NCI-H1694 (cell line): ENCODE measurements at regions not wholly inside any gene's neighbourhood (a gene's known extent, or its start where the extent isn't known, plus 50 kb on each side); places are given as distances from the start of the nearest gene placed in this dataset.

Experiments used
- DNase-seq: peaks from one replicate; lab custom pipeline; 2025; lab: John Stamatoyannopoulos, UW

GRCh38 chr6:48912503-48912902 lies 550.5 kb downstream of the MMUT start:
- no peak for DNase-seq

DNA sequence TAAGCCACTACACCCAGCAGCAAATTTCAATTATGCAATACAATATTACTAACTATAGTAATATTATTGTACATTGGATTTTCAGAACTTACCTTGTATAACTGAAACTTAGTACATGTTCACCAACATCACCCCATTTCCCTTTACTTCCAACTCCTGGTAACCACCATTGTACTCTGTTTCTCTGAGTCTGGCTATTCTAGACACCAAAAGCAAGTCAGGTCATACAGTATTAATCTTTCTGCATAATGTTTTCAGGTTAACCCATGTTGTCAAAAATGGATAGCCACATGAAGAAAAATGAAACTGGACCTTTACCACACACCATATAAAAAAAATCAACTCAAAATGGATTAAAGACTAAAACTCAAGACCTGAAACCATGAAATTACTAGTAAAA lies 558.2 kb downstream of the MMUT start:
- DNase-seq, result no peak

DNA sequence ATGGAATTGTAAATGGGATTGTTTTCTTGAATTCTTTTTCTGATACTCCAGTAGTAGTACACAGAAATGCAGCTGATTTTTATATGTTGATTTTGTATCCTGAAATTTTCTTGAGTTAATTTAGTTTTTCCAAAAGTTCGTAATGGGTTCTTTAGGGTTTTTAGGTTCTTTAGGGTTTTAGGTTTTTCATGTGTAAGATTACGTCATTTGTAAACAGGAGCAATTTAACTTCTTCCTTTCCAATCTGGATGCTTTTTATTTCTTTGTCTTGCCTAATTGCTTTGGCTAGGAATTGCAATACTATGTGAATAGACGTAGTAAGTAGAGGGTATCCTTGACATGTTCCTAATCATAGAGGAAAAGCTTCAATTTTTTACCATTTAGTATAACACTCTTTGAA lies 568.6 kb downstream of the MMUT start:
- no peak for DNase-seq

DNA sequence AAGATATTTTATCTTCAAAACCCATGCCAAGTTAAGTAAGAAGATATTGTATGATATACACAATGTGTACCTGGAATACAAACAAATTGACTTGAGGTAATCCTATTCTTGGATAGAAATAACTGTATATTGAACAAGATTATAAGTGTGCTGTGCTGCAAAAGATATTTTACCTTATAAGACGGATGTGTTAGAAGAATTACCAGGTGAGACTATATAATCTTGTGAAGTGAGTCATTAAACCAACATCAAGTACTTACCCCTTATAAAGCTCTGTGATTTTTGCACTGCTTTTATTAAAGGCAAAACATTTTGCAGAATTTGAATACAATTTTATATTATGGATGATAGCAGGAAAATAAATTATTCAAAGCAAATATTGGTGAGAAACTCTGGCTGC lies 570.0 kb downstream of the MMUT start:
- no peak for DNase-seq

DNA sequence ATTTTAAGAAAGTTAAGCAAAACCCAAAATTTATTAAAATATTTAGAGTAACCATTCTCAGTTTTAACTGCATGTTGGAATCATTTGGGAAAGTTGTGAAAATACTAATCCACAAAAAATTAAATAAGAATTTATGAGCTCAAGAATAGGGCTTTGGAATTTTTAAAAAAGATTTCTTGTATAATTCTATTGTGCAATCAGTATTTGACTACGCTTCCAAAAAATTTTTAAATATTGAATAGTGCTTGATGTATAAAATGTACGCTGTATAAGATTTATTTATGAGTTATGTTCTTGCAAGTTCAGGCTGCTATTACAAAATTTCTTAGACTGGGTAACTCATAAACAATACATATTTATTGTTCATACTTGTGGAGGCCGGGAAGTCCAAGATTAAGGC lies 571.7 kb downstream of the MMUT start:
- DNase-seq, result no peak

GRCh38 chr6:48889429-48889828 lies 573.6 kb downstream of the MMUT start:
- DNase-seq, result no peak

- DNase-seq, result no peak
Observed at GRCh38 chr6:48883116-48883515, 579.9 kb downstream of the MMUT start.

- no peak for DNase-seq
Observed at GRCh38 chr6:48881551-48881950, 581.5 kb downstream of the MMUT start.

GRCh38 chr6:48869595-48869994 lies 593.5 kb downstream of the MMUT start:
- DNase-seq, result no peak

GRCh38 chr6:48866682-48867081 lies 596.4 kb downstream of the MMUT start:
- no peak for DNase-seq

GRCh38 chr6:48860175-48860574 lies 602.9 kb downstream of the MMUT start:
- DNase-seq, result no peak

- no peak for DNase-seq
Observed at GRCh38 chr6:48859562-48860123, 603.4 kb downstream of the MMUT start.

- no peak for DNase-seq
Observed at GRCh38 chr6:48845219-48845618, 617.8 kb downstream of the MMUT start.

- DNase-seq, result no peak
Observed at GRCh38 chr6:48844696-48845095, 618.4 kb downstream of the MMUT start.

DNA sequence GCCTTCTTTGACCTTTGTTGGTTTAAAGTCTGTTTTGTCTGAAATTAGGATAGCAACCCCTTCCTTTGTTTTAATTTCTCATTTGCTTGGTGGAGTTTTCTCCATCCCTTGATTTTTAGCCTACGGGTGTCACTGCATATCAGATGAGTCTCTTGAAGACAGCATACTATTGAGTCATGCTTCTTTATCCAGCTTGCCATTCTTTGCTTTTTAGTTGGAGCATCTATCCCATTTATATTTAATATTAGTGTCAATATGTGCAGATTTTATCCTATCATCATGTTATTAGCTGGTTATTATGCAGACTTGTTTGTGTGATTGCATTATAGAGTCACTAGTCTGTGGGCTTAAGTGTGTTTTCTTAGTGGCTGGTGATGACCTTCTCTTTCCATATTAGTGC lies 622.2 kb downstream of the MMUT start:
- DNase-seq, result no peak

DNA sequence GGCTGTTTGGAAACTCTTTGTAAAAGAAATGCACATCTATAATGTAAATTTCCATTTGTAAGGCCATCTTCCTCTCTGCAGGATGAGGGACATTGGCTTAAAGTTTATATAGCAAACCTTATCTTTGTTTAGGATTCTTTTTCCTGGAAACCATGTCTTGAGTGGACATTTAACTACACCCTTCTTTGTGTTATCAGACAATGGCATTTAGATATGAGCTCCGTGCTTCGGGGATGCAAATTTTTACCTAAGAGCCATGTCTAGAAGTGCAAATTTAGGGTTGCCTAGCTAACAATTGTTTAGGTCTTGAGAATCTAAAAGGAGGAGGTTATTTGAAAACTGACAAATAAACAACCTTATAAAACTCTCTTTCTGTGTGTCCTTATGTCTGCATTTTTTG lies 623.8 kb downstream of the MMUT start:
- no peak for DNase-seq

DNA sequence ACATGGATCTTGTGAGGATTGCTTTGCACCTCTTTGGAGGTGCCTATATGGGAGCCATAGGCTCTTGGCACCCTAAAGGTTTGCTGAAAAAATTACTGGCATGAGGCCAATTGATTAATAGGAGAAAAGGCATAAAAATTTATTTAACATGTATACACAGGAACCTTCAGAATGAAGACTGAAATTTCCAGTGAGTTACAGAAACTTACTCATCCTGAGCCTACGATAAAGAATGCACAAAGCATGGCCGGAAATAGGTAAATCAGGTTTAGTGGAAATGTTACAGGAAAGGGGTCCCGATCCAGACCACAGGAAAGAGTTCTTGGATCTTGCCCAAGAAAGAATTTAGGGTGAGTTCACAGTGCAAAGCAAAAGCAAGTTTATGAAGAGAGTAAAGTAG lies 625.3 kb downstream of the MMUT start:
- DNase-seq, result no peak

- DNase-seq, result no peak
Observed at GRCh38 chr6:48835421-48835958, 627.6 kb downstream of the MMUT start.

DNA sequence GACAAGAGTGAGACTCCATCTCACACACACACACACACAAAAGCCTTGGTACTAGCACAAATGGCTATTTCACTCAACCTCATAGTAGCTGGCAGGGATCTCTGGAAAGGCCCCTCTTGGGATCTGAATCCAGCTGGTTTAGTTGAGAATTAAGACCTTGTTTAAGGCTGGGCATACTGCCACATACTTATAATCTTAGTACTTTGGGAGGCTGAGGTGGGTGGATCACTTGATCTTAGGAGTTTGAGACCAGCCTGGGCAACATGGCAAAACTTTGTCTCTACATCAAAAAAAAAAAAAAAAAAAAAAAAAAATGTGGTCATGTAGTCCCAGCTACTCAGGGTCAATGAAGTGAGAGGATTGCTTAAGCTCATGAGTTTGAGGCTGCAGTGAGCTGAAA lies 628.3 kb downstream of the MMUT start:
- DNase-seq, result no peak

DNA sequence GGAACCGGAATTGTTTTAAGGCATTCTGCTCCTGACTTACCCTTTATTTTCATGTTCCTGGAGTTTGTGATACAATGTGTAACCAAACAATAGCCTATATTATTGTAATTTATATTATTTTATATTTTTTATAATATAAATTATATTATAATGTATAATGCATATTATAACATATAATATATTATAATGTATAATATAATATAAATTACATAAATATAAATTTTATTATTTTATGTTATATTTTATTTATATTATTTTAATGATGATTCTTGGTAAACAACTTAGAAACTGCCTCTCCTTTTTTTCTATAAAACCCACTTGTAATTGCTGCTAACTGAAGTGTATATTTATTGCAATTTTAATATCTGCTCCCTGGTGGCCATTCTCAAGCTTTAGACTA lies 629.1 kb downstream of the MMUT start:
- DNase-seq, result no peak

DNA sequence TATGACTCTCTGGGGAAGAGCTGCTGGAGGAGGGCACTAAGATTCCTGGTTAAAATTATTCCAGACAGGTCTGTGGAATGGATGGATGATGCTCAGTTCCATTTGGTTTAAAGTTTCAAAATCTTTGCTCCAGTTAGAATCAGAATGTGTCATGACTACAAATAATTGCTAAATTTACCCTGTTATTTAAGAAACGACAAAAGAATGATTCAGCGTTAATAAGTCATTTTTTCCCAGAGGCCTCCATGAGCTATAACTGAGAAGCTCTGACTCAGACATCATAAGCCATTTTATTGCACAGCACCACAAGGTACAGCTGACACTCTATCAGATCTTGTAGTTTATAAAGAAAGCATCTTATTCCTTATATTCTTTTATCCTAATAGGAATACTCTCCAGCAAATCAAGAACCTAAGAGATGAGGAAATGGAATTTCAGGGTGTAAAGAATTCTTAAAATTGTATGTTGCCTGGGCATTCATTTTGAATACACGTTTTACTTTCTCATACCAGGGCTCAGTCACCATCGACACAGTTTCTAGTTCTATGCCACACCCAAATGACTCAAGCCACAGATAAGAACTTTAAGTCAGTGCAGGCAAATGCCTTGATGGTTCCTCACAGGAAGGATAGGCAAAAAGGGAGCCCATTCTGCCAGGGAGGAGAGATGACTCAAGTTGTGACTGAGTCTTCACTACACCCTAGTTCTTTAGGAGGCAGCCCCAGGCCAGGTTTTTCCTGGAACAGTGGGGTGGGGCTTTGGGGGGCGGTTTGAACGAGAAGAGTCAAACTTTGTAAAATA lies 636.0 kb downstream of the MMUT start:
- DNase-seq, result no peak

GRCh38 chr6:48826152-48826515 lies 636.9 kb downstream of the MMUT start:
- no peak for DNase-seq

DNA sequence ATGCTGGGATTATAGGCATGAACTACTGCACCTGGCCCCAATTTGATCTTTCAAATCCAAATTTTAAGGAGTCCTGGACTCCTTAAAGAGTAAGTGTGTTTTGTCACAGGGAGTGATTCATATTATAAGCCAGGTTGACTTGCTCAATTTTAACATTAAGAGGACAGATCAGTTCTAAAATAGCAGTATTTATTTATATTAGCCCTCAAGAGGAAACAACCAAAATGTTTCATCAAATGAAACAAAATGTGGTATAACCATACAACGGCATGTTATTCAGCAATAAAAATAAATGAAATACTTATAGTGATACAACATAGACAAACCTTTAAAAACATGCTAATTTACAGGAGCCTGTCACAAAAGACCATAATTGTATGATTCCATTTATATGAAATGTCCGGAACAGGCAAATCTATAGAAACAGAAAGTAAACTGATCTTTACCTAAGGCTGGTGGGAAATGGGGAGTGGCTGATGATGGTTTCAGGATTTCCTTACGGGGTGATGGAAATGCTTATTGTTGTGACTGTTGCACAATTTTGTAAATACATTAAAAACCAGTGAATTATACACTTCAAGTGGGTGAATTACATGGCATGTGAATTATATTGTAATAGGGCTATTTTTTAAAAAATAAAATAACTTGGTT lies 637.4 kb downstream of the MMUT start:
- no peak for DNase-seq
